GM21360 (cell line): ENCODE measurements at regions not wholly inside any gene's neighbourhood (a gene's known extent, or its start where the extent isn't known, plus 50 kb on each side); places are given as distances from the start of the nearest gene placed in this dataset.

Source experiments
- ATAC-seq: cut with Tn5 transposase; IDR thresholded peaks from one replicate; pipeline ENCODE4 v1.9.1; 2021; ENCODE audit warnings: mild to moderate bottlenecking, moderate library complexity; ENCODE audit not compliant: unreplicated experiment

GRCh38 chr16:64892835-64893785, 228.8 kb downstream of the CDH11 start:
- no peak for ATAC-seq

GRCh38 chr16:64889446-64889845, 232.4 kb downstream of the CDH11 start:
- ATAC-seq: no peak

DNA sequence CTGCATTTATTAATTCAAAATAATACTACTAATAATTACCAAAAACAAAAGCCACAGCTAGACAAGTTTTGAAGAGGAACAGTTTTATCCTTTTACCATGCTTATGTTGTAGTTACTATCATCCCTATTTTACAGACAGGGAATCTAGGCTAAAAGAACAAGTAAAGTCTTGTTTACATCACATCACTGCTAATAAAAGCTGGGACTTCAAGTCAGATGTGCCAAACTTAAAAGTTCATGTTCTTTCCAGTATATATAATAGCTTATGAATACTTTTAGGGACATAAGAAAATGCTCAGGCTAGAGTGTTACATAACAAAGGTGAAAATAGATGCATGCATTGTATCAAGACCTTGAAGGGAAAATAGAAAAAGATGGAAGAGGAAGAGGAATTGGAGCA, 234.2 kb downstream of the CDH11 start:
- no peak for ATAC-seq

GRCh38 chr16:64882078-64882784, 239.6 kb downstream of the CDH11 start:
- ATAC-seq: no peak

DNA sequence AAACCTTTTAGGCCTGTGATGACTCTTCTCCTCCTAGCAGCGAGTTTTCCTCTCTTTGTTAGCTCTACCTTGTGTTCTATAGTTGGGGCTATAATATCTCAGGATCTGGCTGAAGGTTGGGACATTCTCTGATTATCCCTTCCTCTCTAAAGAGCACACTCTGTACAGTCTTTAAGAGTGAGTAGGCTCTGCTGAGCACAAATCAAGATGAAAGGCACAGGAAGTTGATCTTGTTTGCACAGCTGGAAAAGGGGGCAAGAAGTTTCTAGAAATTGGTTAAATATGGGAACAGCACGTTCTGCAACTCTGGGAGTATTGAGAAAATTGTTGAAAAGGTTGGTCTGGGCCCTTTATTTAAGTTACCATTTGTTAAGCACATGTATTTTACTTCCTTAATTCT, 240.9 kb downstream of the CDH11 start:
- ATAC-seq: no peak

- ATAC-seq: no peak
Measured at GRCh38 chr16:64880006-64880405, 241.9 kb downstream of the CDH11 start.

- ATAC-seq: no peak
Measured at GRCh38 chr16:64878940-64879339, 242.9 kb downstream of the CDH11 start.

GRCh38 chr16:64872101-64872500, 249.8 kb downstream of the CDH11 start:
- ATAC-seq: no peak

DNA sequence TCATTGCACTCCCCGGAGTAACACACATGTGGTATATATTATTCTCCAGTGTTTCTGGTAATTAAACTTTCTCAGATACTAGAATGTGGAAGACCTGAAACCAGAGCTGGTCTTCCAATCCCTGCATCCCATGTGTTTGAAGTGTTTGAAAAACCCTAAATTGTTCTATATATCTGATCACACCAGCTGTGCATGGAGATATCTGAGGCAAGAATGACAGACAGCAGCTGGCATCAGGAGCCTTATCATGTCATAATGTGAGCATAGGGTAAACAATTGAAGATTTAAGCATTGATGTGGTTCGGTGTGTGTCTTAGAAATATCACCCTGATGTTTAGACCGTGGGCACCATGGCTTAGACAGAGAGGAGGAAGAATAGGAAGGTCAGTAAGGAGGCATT, 251.0 kb downstream of the CDH11 start:
- no peak for ATAC-seq

GRCh38 chr16:64869781-64870180, 252.1 kb downstream of the CDH11 start:
- no peak for ATAC-seq

DNA sequence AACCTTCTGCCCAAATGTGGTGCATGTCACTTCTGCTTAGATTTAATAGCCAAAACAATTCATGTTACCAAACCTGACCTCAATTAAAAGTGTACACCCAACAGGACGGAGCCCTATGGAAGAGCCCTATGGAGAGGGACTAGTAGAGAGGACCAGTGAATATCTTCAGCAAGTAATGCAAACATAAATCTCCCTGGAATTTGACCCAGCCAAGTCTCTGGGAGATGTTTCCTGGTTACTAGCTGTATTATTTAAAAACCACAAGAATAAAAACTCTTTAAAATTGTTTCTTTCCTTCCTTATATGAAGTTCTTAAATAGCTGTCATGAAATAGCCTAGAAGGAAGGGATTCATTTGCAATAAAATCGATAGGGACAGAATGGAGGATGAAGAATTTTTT, 255.8 kb downstream of the CDH11 start:
- no peak for ATAC-seq

- ATAC-seq: no peak
Measured at GRCh38 chr16:64865069-64865696, 256.7 kb downstream of the CDH11 start.

DNA sequence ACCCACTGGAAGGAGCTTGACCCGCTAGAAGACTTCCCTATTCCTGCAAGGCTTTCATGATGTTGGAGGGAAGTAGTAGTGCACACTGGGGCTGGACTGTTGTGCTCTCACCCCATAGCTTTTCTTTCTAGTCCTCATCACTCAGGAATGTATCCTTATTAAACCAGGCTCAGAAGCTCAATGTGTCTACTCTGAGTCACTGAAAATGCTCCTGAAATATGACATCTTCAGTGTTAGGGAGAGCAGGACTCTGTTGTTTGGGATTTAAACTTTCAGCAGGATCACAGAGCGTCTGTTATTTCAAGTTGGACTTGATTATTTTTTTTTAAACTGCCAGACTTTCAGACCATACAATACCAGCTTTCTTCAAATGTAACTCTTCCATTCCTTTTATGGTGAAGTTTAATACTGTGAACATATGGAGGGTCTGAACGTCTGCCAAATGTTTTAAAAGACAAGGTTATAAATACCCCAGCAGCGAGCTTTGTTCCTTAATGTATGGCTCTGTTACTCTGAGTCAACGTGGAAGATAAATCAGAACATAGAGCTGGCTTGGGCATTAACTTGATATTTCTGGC, 257.5 kb downstream of the CDH11 start:
- ATAC-seq: no peak

DNA sequence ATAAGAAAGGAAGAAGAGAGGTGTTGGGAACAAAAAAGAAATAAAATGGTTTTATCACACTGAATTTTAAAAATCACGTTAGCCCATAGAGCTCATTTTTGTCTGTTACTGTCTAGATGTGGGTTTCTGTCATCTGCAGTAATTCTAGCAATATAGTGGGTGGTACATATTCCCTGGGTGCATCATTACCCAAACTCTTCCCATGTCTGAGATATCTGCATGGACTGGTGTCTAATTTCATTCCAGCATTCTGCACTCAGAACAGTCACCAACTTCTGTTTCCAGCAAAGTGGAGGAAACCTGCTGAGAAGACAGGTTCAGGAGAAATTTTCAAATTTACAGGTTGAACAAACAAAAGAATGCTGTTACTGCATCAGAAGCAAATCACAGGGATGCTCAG, 263.8 kb downstream of the CDH11 start:
- no peak for ATAC-seq

- no peak for ATAC-seq
Measured at GRCh38 chr16:64857411-64857810, 264.5 kb downstream of the CDH11 start.

GRCh38 chr16:64853551-64853950, 268.3 kb downstream of the CDH11 start:
- ATAC-seq: no peak

- ATAC-seq: no peak
Measured at GRCh38 chr16:64846966-64847365, 274.9 kb downstream of the CDH11 start.

DNA sequence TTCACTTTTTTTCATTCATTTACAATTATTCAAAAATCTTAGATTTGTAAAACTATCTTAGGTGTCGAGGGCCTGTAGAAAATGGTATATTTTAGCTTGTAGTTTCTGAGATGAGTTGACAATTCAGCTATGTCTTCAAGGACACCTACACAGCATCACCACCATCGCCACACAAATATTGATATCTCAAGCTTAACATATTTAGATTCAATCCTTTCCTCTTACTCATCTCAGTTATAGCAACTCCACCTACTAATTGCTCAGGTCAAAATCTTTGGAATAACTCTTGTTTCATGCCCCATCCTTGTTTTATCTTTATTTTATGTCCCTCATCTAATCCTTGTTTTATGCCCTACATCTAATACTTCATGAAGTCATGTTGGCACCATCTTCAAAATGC, 276.8 kb downstream of the CDH11 start:
- ATAC-seq: no peak

DNA sequence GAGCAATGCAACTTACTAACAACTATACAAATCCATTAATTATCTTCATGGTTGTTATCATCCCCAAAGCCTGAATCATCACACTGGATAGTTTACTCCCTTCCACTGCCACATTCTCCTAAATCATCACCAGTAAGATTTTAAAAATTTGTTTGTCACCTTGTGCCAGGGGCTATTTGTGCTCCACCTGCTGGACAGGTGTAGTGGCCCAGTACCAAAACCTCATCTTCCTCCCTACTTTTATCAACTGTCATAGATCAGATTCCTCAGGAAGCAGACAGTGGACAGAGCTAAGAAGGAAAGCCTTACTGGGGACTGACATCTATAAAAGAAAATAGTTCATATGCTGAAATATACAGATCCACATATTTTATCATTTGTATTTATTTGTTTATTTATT, 280.4 kb downstream of the CDH11 start:
- no peak for ATAC-seq

GRCh38 chr16:64841071-64841470, 280.8 kb downstream of the CDH11 start:
- ATAC-seq: no peak

DNA sequence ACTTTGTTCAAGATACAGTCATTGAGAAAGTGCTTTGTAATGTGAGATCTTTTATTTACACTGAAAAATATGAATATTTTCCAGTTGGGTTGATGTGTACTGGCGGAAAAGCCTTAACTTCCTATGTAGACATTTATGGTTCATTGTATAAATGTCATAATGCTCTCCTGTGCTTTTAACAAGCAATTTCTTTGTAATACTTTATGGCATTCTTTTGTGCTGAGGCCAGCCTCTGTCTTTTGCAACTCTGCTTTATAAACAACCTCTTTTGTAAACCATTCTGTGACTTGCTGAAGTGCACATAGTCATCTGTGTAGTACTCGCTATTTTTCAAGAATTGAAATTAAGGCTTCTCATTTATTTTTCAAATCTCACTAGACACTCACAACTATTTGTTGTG, 291.2 kb downstream of the CDH11 start:
- no peak for ATAC-seq
